HG03558 (cell line): ENCODE measurements at regions not wholly inside any gene's neighbourhood (a gene's known extent, or its start where the extent isn't known, plus 50 kb on each side); places are given as distances from the start of the nearest gene placed in this dataset.

Source experiments
- ATAC-seq: cut with Tn5 transposase; IDR thresholded peaks from one replicate; pipeline ENCODE4 v1.9.1; 2021; ENCODE audit warnings: moderate number of reproducible peaks; ENCODE audit not compliant: unreplicated experiment; ENCODE audit errors: extremely low read depth

GRCh38 chr22:34038801-34039555 is 118.7 kb upstream of the LARGE1 start:
- no peak for ATAC-seq

DNA sequence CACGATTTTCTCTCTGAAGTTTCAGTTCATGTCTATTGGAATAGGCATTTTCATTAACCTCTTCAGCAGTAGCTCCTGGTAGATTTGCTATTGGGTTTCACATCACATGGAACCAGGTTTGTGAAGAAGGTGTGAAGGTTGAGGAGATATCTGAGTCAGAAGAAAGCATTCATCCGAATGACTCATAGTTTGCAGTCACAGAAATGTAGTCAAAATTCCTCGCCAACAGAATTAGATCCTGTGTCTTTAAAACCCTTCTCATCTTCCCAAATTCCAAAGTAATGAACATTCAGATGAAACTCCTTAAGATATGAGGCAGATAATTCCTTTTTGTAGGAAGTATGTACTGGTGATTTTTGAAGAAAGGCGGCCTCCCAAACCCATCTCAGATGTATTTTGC is 125.0 kb upstream of the LARGE1 start:
- no peak for ATAC-seq

DNA sequence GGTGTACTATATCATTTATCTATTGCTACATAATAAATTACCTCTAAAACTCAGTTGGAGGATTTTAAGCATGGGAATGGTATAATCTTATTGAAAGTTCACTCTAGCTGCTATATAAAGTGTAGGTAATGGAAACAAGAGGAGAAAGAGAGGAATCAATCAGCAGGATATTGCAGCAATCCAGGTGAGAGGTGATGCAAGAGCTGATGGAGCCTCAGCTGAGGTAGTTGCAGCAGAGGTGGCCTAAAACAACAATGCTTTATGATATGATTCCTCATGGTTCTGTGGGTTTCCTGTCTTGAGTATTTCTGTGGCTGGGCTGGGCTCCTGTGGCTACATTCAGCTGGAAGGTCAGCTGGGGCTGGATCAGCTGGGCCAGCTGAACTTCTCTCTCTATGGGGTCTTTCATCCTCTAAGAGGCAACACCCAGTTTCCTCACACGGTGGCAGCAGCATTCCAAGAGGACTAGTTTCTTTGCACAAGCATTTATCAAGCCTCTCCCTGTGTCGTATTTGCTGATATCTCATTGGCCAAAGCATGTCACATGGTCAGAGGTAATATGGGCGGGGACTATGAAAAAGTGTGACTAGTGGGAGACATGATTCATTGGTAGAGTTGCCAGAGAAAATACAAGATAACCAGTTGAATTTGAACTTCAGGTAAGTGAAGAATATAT is 135.4 kb upstream of the LARGE1 start:
- no peak for ATAC-seq

DNA sequence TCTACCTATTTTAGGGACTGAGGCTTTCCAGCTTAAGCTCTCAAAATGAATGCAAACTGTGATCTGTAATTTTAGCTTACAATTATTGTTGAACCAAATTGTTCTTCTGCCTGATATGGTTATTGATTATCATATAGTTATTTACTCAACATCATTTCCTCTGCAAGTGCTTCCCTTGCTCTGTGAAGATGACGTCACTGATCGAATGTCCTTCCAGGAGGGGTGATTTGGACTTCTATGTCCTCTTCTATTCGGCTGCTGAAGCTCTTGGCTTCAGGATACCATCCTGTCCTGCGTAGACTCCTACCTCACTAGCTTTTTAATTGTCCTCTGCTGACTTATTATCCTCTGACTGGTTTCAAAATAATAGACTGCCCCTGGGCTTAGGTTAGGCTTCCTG is 137.4 kb upstream of the LARGE1 start:
- ATAC-seq = no peak

GRCh38 chr22:34064696-34065095 is 144.4 kb upstream of the LARGE1 start:
- no peak for ATAC-seq

DNA sequence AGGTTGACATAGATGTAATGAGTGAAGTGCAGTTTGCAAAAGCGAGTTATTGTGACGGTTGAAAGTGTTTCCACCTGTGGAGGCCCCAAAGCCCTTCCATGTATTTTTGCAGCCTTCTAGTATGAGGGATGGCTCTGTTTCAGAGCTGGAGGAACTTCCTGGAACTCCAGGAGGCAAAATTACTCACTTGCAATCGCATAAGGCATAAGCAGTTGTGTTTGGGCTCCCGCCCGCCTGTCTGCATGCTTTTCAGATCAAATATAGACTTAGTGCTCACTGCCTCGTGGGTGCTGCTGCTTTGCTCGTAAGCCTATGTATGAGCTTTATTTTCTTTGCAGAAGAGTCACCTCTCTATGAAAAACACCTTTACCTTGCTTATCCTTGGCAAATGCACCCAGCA is 146.8 kb upstream of the LARGE1 start:
- no peak for ATAC-seq

DNA sequence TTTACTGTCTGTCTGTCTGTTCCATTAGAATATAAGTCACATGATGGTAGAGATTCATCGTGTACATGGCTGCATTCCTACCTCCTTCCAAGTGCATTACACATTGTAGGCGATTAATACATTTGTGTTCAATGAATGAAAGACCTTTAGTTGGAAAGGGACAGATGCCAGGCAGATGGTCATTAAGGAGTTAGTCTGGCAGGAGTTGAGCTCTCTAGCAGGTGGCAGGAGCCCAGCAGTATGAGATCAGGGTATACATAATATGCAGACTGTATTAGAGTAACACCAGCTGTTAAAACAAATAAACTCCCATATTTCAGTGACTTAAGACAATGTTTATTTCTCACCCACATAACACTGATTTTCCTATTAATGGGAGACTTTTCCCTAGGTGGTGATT is 147.7 kb upstream of the LARGE1 start:
- ATAC-seq = no peak

DNA sequence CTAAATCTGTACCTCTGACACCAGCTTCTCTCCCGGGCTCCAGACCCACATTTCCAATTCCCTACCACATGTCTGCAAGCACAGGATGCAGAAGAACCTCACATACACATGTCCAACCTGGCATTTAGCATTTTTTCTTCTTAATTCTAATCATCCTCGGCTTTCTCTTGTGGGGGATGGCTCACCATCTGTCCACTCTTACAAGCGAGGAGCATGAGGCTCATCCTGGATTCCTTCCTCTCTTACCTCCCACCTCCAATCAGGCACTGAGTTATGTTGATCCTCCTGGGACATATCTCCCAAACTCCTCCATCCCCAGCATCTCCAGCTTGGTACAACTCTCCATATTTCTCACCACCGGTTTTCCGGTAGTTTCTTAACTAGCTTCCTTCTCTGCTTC is 149.8 kb upstream of the LARGE1 start:
- ATAC-seq = no peak

DNA sequence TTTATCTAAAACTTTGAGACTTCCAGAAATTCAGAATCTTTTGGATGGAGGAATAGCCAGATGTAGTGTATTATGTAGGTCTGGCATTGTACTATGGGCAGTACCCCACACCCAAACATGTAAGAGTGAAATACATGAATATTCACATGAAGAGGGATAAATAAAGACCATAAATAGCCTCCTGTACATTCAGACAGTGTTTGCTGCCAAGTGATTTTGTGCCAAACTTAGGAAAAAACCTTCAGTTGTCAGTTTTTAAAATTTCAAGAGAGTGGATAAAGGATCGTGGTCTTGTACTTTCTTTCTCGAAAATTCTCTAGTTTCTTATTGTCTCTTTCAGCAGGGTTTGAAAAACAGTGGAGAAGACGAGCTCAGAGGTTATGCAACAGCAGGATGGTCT is 150.3 kb upstream of the LARGE1 start:
- no peak for ATAC-seq

GRCh38 chr22:34072585-34072984 is 152.3 kb upstream of the LARGE1 start:
- no peak for ATAC-seq

DNA sequence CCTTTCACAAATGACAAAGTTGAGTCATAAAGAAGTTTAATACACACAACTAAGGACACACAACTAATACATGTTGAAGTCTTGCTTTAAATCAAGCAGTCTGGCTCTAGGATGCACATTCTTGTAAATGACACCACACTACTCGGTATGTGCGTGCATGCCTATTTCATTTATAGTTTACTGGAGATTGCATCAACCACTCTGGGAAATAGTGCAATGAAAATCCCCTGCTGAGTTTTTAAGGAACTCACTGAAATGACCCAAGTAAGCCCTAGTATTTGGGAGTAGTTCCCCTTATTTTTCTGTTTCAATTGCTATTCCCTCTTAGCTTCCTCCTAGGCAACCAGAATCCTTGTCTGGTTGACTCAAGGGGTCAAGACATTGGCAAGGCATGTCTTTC is 160.2 kb upstream of the LARGE1 start:
- no peak for ATAC-seq

GRCh38 chr22:34096770-34097169 is 176.5 kb upstream of the LARGE1 start:
- ATAC-seq = no peak

- no peak for ATAC-seq
These were observed 179.0 kb upstream of the LARGE1 start for GRCh38 chr22:34099278-34099677.

DNA sequence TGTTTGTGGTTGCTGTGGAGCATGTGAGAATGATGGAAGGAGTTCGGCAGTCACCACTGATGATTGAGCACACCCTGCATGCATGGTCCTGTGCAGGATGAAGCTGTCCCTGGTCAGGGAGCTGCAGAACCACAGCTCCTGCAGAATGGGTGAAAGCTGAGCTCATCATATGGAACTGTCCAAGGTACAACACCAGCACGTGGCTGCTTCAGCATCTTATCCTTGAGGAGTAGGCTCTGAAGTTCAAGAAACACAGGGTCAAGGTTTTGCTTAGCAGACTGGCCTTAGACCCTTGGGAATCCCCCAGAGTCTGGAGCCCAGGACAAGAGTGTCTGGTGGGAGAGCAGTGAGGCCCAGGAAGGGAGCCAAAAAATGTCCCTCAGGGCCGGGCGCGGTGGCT is 182.4 kb upstream of the LARGE1 start:
- ATAC-seq = no peak

DNA sequence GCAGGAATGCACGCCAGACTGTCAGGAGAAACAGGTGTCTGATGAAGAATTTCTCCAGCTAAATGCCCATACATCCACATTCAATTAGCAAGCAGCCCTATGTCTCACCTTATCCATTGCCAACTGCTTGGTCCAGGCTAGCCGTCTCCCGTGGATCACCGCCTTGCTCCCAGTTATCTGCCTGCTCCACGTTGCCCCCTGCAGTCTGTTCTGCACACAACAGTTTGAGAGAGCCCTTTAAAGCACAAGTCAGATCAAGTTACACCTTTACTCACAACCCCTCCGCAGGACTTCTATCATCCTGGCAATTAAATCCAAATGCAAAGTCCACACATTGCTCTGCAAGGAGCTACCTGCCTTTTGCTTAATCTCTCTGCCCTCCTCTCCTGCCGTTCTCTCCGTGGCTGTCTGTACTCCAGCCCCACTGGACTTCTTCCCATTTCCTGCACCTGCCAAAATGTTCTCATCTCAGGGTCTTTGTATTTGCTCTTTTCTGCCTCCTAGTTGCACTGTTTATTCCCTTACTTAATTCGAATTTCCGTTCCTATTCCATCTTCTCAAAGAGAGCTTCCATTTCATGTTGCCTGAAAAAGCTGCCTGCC is 185.3 kb upstream of the LARGE1 start:
- no peak for ATAC-seq

GRCh38 chr22:34108168-34108567 is 187.9 kb upstream of the LARGE1 start:
- ATAC-seq = no peak

DNA sequence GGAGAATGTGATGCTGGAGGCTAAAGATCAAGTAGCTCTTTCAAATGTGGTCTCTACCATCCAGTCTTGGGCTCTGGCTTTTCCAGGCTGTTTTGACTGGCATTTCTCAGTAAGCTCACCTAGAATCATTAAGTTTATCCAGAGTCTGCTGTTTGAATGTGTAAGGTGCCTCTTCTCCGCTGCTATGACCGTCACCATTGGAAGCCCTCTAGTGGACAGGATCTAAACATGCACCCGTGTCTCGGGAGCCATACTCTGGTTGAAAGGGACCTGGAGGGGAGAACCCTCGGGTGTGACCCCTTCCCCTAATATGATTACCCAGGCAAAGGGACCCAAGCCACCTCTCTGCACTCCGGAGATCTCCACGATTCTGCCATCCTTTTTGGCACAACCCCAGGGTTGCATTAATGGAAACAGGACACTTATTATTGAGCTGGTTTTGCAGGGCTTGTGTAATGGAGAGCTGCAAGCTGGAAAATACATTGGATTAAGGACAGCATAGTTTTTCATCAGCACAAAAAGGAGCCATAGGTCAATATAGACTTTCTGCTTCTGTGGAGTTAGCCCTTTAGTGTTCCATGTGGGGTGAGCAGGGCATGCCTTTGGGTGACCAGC is 191.0 kb upstream of the LARGE1 start:
- no peak for ATAC-seq

GRCh38 chr22:34113381-34113780 is 193.1 kb upstream of the LARGE1 start:
- ATAC-seq = no peak

GRCh38 chr22:34114406-34114805 is 194.1 kb upstream of the LARGE1 start:
- no peak for ATAC-seq

GRCh38 chr22:34115722-34116121 is 195.4 kb upstream of the LARGE1 start:
- ATAC-seq = no peak

DNA sequence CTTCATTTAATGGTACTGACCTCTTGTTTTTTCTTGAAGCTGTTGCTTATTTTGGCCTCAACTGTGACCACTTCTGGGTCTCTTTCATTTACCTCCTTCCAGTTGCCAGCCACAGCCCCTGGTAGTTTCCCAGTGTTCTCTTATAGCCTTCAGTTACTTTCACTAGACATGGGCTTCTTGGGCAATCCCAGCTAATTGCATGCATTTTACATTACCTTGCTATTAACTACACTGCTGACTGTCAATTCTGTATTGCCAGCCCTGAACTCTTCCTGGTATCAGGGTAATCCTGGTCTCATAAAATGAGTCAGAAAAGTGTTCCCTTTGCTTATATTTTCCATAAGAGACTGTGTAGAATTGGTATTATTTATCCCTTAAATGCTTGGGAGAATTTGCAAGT is 195.8 kb upstream of the LARGE1 start:
- no peak for ATAC-seq
